Liver (tissue), 3 donors: ENCODE measurements at regions not wholly inside any gene's neighbourhood (a gene's known extent, or its start where the extent isn't known, plus 50 kb on each side); places are given as distances from the start of the nearest gene placed in this dataset.
"Not testable (repeated sequence)": the region's sequence is repeated elsewhere in the genome, so short reads cannot be mapped to it uniquely, and the experiment has no call there.

ENCODE experiments used
- CTCF ChIP-seq: fragments of 150-350 bp; IDR thresholded peaks from 2 replicates; pipeline ENCODE4 v1.5.1; 2017; ENCODE audit warnings: improper control_type of control experiment, low read depth, low read length; ENCODE audit not compliant: missing input control
- EGR1 ChIP-seq, 2 donors: IDR thresholded peaks; 2 replicates each; pipeline ENCODE4 v1.6.1; 2016 to 2018; ENCODE audit warnings: antibody characterized with exemption in 2 of 2, low read depth in 2 of 2
- FOXA1 ChIP-seq: IDR thresholded peaks from 2 replicates; pipeline ENCODE4 v1.6.1; 2016; ENCODE audit warnings: antibody characterized with exemption
- JUND ChIP-seq, 2 donors: IDR thresholded peaks; 2 replicates each; pipeline ENCODE4 v1.6.1; 2016; ENCODE audit warnings: antibody characterized with exemption in 2 of 2
- MAX ChIP-seq: IDR thresholded peaks from 2 replicates; pipeline ENCODE4 v1.6.1; 2016; ENCODE audit warnings: antibody characterized with exemption
- RAD21 ChIP-seq, 2 donors: IDR thresholded peaks; 2 replicates each; pipeline ENCODE4 v1.6.1; 2016; ENCODE audit warnings: antibody characterized with exemption in 2 of 2, mild to moderate bottlenecking in 2 of 2
- REST ChIP-seq: IDR thresholded peaks from 2 replicates; pipeline ENCODE4 v1.6.1; 2016; ENCODE audit warnings: antibody characterized with exemption, mild to moderate bottlenecking
- SP1 ChIP-seq: IDR thresholded peaks from 2 replicates; pipeline ENCODE4 v1.6.1; 2018; ENCODE audit warnings: antibody characterized with exemption, mild to moderate bottlenecking
- donor health status: healthy.
- donor health status: healthy.

GRCh38 chr3:81865164-81865563 lies 103.7 kb upstream of the GBE1 start:
- not testable (repeated sequence) for TF ChIP-seq FOXA1; CTCF; JUND (IDR thresholded peaks at IDR 0.05); MAX; REST; RAD21 (IDR thresholded peaks at IDR 0.05); SP1; EGR1 (IDR thresholded peaks at IDR 0.05; ENCODE audit: low read depth in 2 of 2)
